Right forelimb (tissue), 1 donor: ENCODE measurements at regions not wholly inside any gene's neighbourhood (a gene's known extent, or its start where the extent isn't known, plus 50 kb on each side); places are given as distances from the start of the nearest gene placed in this dataset.
A peak's percentile ranks its signal among the peaks of the same experiment; 100 is the strongest.
"Not testable (repeated sequence)": the region's sequence is repeated elsewhere in the genome, so short reads cannot be mapped to it uniquely, and the experiment has no call there.

ENCODE experiments used
- DNase-seq: peaks from one replicate; pipeline ENCODE4 v3.0.0-alpha.2; 2018

DNA sequence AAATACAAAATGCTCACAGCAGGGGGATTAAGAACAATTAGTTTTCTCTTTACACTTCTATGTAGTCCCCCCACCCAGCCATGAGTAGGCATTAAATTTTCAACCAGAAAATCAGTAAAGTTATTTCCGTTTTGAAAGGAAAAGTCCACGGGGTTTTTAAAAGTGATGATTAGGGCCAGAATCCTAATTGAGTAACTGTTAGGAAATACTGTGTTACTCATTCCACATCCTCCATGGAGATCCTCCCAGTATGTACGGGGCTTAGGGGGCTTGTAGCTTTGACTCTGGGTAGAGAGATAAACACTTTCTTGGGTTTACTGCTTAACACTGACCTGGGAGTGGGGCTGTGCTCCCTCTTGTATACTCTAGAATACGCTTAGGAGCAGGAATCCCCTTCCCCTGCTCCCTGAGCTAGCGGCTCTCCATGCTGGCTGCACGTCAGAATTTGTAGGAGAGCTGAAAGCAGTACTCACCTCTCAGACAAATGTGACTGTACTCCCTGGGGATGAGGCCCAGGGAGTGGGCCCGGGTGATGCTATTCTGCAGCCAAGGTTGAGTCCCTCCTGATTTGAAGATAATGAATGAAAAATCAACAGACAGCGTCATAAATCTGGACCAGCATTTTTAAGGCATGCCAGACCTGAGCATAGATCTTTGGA is 100.5 kb downstream of the SLC4A3 start:
- DNase-seq: no peak

DNA sequence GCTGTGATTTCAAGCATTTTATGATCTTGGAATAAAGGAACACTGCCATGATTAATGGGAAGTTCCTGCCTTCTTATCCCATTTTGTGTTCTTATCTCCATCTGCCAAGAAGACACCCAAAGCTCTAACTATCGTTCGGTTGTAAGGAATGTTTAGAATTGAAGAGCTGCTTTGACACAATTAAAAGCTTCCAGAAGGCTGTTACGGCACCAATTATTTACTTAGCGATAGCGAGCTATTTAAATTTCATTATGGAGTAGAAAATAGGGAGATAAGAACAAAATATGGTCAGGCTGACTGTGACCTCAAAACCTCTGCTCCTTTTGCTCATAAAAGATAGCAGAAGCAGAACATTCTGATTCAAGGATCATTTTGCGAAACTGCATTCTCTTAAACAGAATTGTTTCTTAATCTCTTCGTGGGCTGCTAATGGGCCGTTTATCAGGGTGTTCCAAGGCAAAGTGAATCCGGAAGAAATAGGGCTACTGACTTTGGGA is 101.6 kb downstream of the SLC4A3 start:
- DNase-seq: no peak

- DNase-seq: no peak
These were observed 103.7 kb downstream of the SLC4A3 start for GRCh38 chr2:219731173-219731572.

GRCh38 chr2:219733106-219733505 is 105.7 kb downstream of the SLC4A3 start:
- no peak for DNase-seq

- DNase-seq: no peak
These were observed 106.3 kb downstream of the SLC4A3 start for GRCh38 chr2:219733746-219734145.

DNA sequence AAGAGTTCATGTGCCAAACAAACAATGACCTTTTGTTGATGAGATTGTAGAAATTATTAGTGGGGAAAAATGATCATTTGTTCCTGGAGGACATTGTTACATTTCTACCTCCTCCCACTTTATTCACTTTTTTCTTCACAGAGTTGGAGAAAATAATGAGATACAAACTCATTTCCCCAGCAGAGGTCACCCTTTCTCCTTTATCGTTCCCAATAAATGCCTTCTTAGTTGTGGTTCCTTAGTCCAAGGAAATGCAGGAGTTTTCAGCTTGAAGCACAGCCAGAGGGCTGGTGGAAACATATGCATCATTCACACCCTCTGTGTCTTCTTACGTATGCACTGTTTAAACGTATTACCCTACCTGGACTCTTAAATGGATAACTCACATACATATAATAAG is 108.8 kb downstream of the SLC4A3 start:
- DNase-seq: peak; percentile 63

- peak; percentile 58 for DNase-seq
These were observed 109.9 kb downstream of the SLC4A3 start for GRCh38 chr2:219737270-219737691.

GRCh38 chr2:219739066-219739465 is 111.6 kb downstream of the SLC4A3 start:
- no peak for DNase-seq

GRCh38 chr2:219739866-219740440 is 112.5 kb downstream of the SLC4A3 start:
- DNase-seq: no peak

DNA sequence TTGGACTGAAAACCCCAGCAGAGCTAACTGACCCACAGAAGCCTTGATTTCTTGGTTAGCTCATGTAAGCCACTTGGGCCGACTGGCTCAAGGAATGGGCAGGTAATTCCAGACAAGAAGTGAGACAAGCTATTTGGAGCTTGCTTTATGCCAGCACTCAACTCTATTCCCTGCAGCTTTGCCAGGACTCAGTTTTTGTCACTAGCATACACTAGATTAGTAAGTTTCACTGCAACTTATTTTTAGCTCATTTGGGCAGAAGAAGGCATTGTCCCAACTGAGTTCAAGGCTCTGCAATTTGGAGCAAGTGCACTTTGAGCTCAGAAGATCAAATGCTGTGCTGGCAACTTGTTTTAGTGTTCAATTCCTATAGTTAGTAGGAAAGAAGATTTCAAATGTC is 116.1 kb downstream of the SLC4A3 start:
- DNase-seq: no peak

- no peak for DNase-seq
These were observed 116.6 kb downstream of the SLC4A3 start for GRCh38 chr2:219744066-219744465.

- no peak for DNase-seq
These were observed 117.2 kb downstream of the SLC4A3 start for GRCh38 chr2:219744600-219744999.

DNA sequence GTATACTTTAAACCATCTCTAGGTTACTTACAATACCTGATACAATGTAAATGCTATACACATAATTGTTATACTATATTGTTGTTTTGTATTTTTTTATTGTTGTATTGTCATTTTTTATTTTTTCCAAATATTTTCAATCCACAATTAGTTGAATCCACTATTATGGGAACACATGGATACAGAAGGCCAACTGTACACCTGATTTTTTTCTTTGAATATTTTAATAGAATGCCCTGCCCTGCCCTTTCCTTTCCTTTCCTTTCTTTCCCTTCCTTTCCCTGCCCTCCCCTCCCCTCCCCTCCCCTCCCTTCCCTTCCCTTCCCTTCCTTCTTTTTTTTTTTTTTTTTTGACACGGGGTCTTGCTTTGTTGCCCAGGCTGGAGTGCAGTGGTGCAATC is 120.2 kb downstream of the SLC4A3 start:
- no peak for DNase-seq

GRCh38 chr2:219748671-219749570 is 121.5 kb downstream of the SLC4A3 start:
- DNase-seq: no peak

DNA sequence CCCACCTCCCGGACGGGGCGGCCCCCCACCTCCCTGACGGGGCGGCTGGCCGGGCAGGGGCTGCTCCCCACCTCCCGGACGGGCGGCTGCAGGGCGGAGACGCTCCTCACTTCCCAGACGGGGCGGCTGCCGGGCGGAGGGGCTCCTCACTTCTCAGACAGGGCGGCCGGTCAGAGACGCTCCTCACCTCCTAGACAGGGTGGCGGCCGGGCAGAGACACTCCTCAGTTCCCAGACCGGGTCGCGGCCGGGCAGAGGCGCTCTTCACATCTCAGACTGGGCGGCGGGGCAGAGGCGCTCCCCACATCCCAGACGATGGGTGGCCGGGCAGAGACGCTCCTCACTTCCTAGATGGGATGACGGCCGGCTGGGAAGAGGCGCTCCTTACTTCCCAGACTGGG is 123.7 kb downstream of the SLC4A3 start:
- DNase-seq: not testable (repeated sequence)

DNA sequence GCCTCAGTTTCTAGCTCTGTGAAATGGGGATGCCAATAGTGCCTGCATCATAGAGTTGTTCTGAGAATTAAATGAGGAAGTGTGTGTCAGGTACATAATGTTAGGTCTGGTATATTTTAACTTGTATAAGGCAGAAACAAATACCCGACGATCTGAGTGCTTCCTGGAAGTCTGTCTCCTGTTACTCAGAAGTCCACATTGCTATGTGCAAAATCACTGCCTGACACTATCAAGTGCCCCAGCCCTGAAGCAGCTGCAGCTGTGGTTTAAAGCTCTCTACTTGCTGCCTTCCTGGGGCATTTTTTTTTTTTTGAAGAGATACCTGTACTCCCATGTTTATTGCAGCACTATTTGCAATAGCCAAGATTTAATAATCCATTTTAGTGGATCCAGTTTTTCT is 125.3 kb downstream of the SLC4A3 start:
- DNase-seq: no peak

DNA sequence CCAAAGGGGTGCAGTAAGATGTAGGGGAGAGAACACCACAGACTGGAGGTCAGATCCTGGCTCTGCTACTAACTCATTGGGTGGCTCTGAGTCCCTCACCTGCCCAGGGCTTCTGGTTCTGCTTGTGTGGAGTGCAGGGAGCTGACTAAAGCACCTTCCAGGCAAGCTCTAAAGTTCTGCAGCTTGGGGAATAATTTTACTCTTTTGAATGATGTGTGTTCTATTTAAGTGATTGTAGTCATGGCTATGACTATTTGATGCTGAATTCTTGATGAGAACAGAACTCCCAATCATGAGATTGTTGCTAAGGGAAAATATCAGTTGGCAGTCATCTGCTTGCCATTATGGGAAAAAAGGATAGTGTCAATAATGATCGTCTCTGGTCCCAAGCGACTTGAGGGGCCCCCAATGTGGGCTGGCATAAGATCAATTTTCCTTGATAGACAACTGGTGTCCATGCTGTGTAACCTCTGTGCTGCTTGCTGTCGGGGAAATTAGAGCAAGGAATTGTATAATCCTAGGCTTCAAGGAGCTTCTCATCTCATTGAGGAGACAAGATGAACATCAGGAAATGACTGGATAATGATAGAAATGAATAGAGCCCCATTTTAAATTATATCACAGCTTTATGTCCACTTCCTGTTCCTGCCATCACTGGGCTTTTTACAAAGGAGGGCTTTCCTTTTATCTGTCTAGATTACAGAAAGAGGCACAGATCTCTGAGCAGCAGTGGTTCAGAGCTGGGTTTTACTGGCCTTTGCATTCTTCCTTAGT is 131.7 kb downstream of the SLC4A3 start:
- no peak for DNase-seq

- no peak for DNase-seq
These were observed 132.4 kb downstream of the SLC4A3 start for GRCh38 chr2:219759801-219760200.

- DNase-seq: no peak
These were observed 137.9 kb downstream of the SLC4A3 start for GRCh38 chr2:219765231-219765911.

GRCh38 chr2:219766658-219767057 is 139.2 kb downstream of the SLC4A3 start:
- DNase-seq: no peak

- DNase-seq: peak; percentile 73
These were observed 141.9 kb downstream of the SLC4A3 start for GRCh38 chr2:219769090-219769910.
